ENCODE measurements at regions not wholly inside any gene's neighbourhood (a gene's known extent, or its start where the extent isn't known, plus 50 kb on each side); places are given as distances from the start of the nearest gene placed in this dataset.

GRCh38 chr3:194203482-194204041 lies 67.6 kb downstream of the HES1 start:
- FAIRE-seq = no peak

GRCh38 chr3:194204042-194204987 lies 68.4 kb downstream of the HES1 start:
- DNase-seq (ENCODE audit: low read depth) (peak; percentile 77), FAIRE-seq (no peak)
- no peak for TF ChIP-seq CTCF (IDR thresholded peaks at IDR 0.05; ENCODE audit: insufficient read depth, low read length, severe bottlenecking)
- Histone ChIP-seq H3K27me3 (ENCODE audit: control insufficient read depth, insufficient read depth, low read length) (no peaks in the 10 kb centered on the region), H3K4me3 (ENCODE audit: low read depth, low read length) (peak overlapping the region; percentile 44), H3K36me3 (ENCODE audit: control insufficient read depth, insufficient read depth, low read length) (no peaks in the 10 kb centered on the region)

More at GRCh38 chr3:194203482-194204041, 67.6 kb downstream of the HES1 start:
- no peaks in the 10 kb centered on the region for H3K36me3 ChIP-seq (ENCODE audit: control insufficient read depth, insufficient read depth, low read length)
- TF ChIP-seq CTCF (IDR thresholded peaks at IDR 0.05; ENCODE audit: insufficient read depth, low read length, severe bottlenecking) = no peak
- DNase-seq (ENCODE audit: low read depth) = peak; percentile 28
- H3K4me3 ChIP-seq (ENCODE audit: low read depth, low read length) = peak overlapping the region; percentile 44
- no peaks in the 10 kb centered on the region for H3K27me3 ChIP-seq (ENCODE audit: control insufficient read depth, insufficient read depth, low read length)

GRCh38 chr3:194205675-194206133 lies 69.8 kb downstream of the HES1 start:
- DNase-seq (ENCODE audit: low read depth) (peak; percentile 30), FAIRE-seq (no peak)
- no peaks in the 10 kb centered on the region for H3K36me3 ChIP-seq (ENCODE audit: control insufficient read depth, insufficient read depth, low read length)
- TF ChIP-seq CTCF (IDR thresholded peaks at IDR 0.05; ENCODE audit: insufficient read depth, low read length, severe bottlenecking) = no peak
- H3K4me3 ChIP-seq (ENCODE audit: low read depth, low read length) = no peak overlapping the region
- H3K27me3 ChIP-seq (ENCODE audit: control insufficient read depth, insufficient read depth, low read length) = no peaks in the 10 kb centered on the region

- no peak for FAIRE-seq
- H3K36me3 ChIP-seq (ENCODE audit: control insufficient read depth, insufficient read depth, low read length) = no peaks in the 10 kb centered on the region
- no peak for TF ChIP-seq CTCF (IDR thresholded peaks at IDR 0.05; ENCODE audit: insufficient read depth, low read length, severe bottlenecking)
- DNase-seq (ENCODE audit: low read depth) = no peak
- H3K4me3 ChIP-seq (ENCODE audit: low read depth, low read length) = no peak overlapping the region
- H3K27me3 ChIP-seq (ENCODE audit: control insufficient read depth, insufficient read depth, low read length) = no peaks in the 10 kb centered on the region
Measured at GRCh38 chr3:194206320-194206719, 70.4 kb downstream of the HES1 start.

GRCh38 chr3:194208709-194209108 lies 72.8 kb downstream of the HES1 start:
- FAIRE-seq (no peak), DNase-seq (ENCODE audit: low read depth) (no peak)
- no peak for TF ChIP-seq CTCF (IDR thresholded peaks at IDR 0.05; ENCODE audit: insufficient read depth, low read length, severe bottlenecking)
- Histone ChIP-seq H3K36me3 (ENCODE audit: control insufficient read depth, insufficient read depth, low read length) (no peaks in the 10 kb centered on the region), H3K27me3 (ENCODE audit: control insufficient read depth, insufficient read depth, low read length) (no peaks in the 10 kb centered on the region), H3K4me3 (ENCODE audit: low read depth, low read length) (no peak overlapping the region)

Measured in bronchial epithelial cell (primary cell).